ENCODE measurements at regions not wholly inside any gene's neighbourhood (a gene's known extent, or its start where the extent isn't known, plus 50 kb on each side); places are given as distances from the start of the nearest gene placed in this dataset.

- no peak overlapping the region for H3K4me3 Mint-ChIP-seq
- peaks cover 2% of the 10 kb centered on the region for H3K9me3 Mint-ChIP-seq
- no peaks in the 10 kb centered on the region for H3K36me3 Mint-ChIP-seq (ENCODE audit: low read depth)
- H3K27ac Mint-ChIP-seq (ENCODE audit: unreplicated experiment) = no peak overlapping the region
- no peak for DNase-seq (ENCODE audit: low read depth, low spot score)
- H3K4me1 Mint-ChIP-seq = no peaks in the 10 kb centered on the region
- no peak for TF ChIP-seq CTCF (conservative IDR thresholded peaks at IDR 0.05)
- H3K27me3 Mint-ChIP-seq (ENCODE audit: low read depth) = no peaks in the 10 kb centered on the region
Observed at GRCh38 chr4:12761694-12762093, 722.4 kb downstream of the RAB28 start.

DNA sequence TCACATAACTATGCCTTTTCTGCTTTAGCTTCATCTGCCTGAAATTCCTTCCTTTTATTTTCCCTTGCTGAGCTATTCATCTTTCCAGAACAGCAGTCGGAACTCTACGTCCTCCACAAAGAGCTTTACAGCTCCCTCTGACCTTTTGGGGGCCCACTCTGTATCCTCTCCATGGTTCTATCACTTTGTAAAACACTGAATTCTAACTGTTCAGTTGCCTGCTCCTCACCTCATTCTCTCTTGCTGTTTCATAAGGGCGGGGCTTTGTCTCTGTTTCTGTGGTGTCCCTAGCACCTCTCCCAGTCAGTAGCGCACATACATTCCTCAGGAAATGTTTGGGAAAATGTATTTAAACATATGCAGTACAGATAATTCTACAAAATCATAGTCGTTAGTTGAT lies 737.0 kb downstream of the RAB28 start:
- DNase-seq (ENCODE audit: low read depth, low spot score) = no peak
- no peak for TF ChIP-seq CTCF (conservative IDR thresholded peaks at IDR 0.05)
- Mint-ChIP-seq H3K4me1 (peaks cover 11% of the 10 kb centered on the region), H3K9me3 (peaks cover 5% of the 10 kb centered on the region), H3K27ac (ENCODE audit: unreplicated experiment) (peak overlapping the region; percentile 91), H3K27me3 (ENCODE audit: low read depth) (no peaks in the 10 kb centered on the region), H3K4me3 (no peak overlapping the region), H3K36me3 (ENCODE audit: low read depth) (no peaks in the 10 kb centered on the region)

DNA sequence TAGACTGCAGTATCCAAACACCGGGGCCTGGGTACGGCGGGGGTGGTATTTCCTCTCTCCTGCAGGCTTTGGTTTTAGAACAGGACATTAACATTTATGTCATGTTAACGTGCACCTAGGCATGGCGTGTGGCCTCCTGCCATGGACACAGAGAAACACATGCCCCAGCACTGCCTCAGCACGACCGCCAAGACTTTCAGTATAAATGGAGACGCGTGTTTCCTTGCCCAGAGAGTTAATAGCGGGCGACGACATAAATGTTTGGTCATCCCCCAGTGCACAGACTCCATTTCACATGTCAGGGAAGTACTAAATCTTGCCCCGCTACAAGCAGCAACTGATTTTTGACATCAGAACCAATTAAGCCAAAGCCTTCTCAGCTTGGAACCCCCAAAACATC lies 737.9 kb downstream of the RAB28 start:
- Mint-ChIP-seq H3K4me1 (peaks cover 11% of the 10 kb centered on the region), H3K36me3 (ENCODE audit: low read depth) (no peaks in the 10 kb centered on the region), H3K27me3 (ENCODE audit: low read depth) (no peaks in the 10 kb centered on the region), H3K27ac (ENCODE audit: unreplicated experiment) (no peak overlapping the region), H3K4me3 (no peak overlapping the region), H3K9me3 (peaks cover 3% of the 10 kb centered on the region)
- TF ChIP-seq CTCF (conservative IDR thresholded peaks at IDR 0.05) = no peak
- DNase-seq (ENCODE audit: low read depth, low spot score) = no peak

DNA sequence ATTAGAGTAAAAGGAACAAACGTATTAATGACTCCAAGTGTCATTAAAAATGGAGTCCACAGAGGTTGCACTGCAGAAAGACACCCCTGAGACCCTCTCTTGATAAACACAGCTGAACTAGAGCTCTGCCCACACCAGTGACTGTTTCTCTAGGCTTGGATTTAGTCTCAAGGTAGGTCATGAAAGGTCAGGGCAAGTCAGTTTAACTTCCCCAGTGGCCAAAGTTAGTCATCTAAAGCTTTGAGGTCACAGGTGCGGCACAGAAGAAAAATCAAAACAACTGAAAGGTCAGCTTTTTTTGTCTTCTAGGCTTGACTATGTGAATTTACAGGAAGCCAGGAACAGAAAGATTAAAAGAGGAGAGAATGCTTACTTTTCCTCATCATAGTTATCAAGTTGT lies 749.6 kb downstream of the RAB28 start:
- no peak for TF ChIP-seq CTCF (conservative IDR thresholded peaks at IDR 0.05)
- peaks cover 5% of the 10 kb centered on the region for H3K27me3 Mint-ChIP-seq (ENCODE audit: low read depth)
- no peak overlapping the region for H3K27ac Mint-ChIP-seq (ENCODE audit: unreplicated experiment)
- H3K9me3 Mint-ChIP-seq = no peaks in the 10 kb centered on the region
- H3K4me3 Mint-ChIP-seq = no peak overlapping the region
- DNase-seq (ENCODE audit: low read depth, low spot score) = no peak
- no peaks in the 10 kb centered on the region for H3K36me3 Mint-ChIP-seq (ENCODE audit: low read depth)
- H3K4me1 Mint-ChIP-seq = no peaks in the 10 kb centered on the region

- H3K36me3 Mint-ChIP-seq (ENCODE audit: low read depth) = no peaks in the 10 kb centered on the region
- peaks cover 5% of the 10 kb centered on the region for H3K27me3 Mint-ChIP-seq (ENCODE audit: low read depth)
- TF ChIP-seq CTCF (conservative IDR thresholded peaks at IDR 0.05) = peak; percentile 78
- H3K4me3 Mint-ChIP-seq = no peak overlapping the region
- DNase-seq (ENCODE audit: low read depth, low spot score) = no peak
- no peak overlapping the region for H3K27ac Mint-ChIP-seq (ENCODE audit: unreplicated experiment)
- H3K4me1 Mint-ChIP-seq = peaks cover 3% of the 10 kb centered on the region
- H3K9me3 Mint-ChIP-seq = no peaks in the 10 kb centered on the region
Observed at GRCh38 chr4:12729384-12729783, 754.8 kb downstream of the RAB28 start.

DNA sequence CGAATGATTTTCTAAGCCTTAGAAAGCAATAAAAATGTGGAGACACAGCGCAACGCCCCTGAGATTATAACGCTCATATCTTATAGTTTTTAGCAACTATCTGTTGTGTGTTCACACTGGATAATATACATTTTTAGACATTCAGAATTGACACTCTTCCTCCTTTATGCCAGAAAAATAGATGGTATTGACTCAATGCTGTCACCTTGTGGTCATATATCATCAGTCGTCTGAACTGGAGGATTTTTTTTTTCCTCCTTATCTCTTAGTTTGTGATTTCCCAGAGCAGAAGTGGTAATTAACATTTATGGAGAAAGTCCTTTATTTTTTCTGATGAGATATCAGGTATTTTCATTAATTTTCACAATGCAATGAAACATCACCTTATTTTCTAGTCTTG lies 759.6 kb downstream of the RAB28 start:
- Mint-ChIP-seq H3K4me1 (peaks cover 12% of the 10 kb centered on the region), H3K27ac (ENCODE audit: unreplicated experiment) (no peak overlapping the region), H3K27me3 (ENCODE audit: low read depth) (no peaks in the 10 kb centered on the region), H3K9me3 (no peaks in the 10 kb centered on the region), H3K36me3 (ENCODE audit: low read depth) (no peaks in the 10 kb centered on the region), H3K4me3 (no peak overlapping the region)
- DNase-seq (ENCODE audit: low read depth, low spot score) = no peak
- peak; percentile 71 for TF ChIP-seq CTCF (conservative IDR thresholded peaks at IDR 0.05)

Data from neural crest cell (in vitro differentiated cells).